Tibial artery (tissue), 4 donors: ENCODE measurements at regions not wholly inside any gene's neighbourhood (a gene's known extent, or its start where the extent isn't known, plus 50 kb on each side); places are given as distances from the start of the nearest gene placed in this dataset.

Experiments used
- DNase-seq, 2 donors: peaks; one replicate each; pipeline ENCODE4 v3.0.0-alpha.2; 2019
- H3K27ac ChIP-seq, 2 donors: fragments of 200-600 bp; sonication (generic) in 1 of 2; 1 replicate in 1 of 2; 2 replicates in 1 of 2; pipeline ENCODE4 v1.5.1; 2018 to 2019; ENCODE audit warnings: mild to moderate bottlenecking in 1 of 2
- H3K27me3 ChIP-seq, 2 donors: fragments of 200-600 bp; sonication (generic) in 1 of 2; one replicate each; pipeline versions ENCODE4 v1.5.1 to v1.6.0; 2016 to 2019
- H3K36me3 ChIP-seq, 3 donors: fragments of 200-600 bp; sonication (generic) in 2 of 3; one replicate each; pipeline ENCODE4 v1.5.1; 2016 to 2019; ENCODE audit warnings: mild to moderate bottlenecking in 2 of 3
- H3K4me1 ChIP-seq, 4 donors: fragments of 200-600 bp; sonication (generic) in 2 of 4; 1 replicate in 3 of 4; 2 replicates in 1 of 4; pipeline ENCODE4 v1.5.1; 2016 to 2019
- H3K4me3 ChIP-seq, 2 donors: fragments of 200-600 bp; sonication (generic) in 1 of 2; 1 replicate in 1 of 2; 2 replicates in 1 of 2; pipeline ENCODE4 v1.5.1; 2018 to 2019; ENCODE audit warnings: mild to moderate bottlenecking in 2 of 2
- H3K9me3 ChIP-seq, 3 donors: fragments of 200-600 bp; sonication (generic) in 1 of 3; one replicate each; pipeline ENCODE4 v1.5.1; 2016 to 2019
- intact Hi-C: fragments of 100-400 bp; cut with DNase I; formaldehyde crosslinking; loops from one replicate; pipeline ENCODE4 v1.15.0; 2023; ENCODE audit warnings: low total_unique reads
- TF ChIP-seq, protein P1 (sequence below), 2 experiments: fragments of 200-600 bp in 1 of 2; fragments of 450-650 bp in 1 of 2; IDR thresholded peaks; one replicate each; pipeline ENCODE4 v1.5.1; 2017 to 2019; ENCODE audit warnings: antibody characterized with exemption in 2 of 2, mild to moderate bottlenecking in 1 of 2, moderate library complexity in 1 of 2

DNA sequence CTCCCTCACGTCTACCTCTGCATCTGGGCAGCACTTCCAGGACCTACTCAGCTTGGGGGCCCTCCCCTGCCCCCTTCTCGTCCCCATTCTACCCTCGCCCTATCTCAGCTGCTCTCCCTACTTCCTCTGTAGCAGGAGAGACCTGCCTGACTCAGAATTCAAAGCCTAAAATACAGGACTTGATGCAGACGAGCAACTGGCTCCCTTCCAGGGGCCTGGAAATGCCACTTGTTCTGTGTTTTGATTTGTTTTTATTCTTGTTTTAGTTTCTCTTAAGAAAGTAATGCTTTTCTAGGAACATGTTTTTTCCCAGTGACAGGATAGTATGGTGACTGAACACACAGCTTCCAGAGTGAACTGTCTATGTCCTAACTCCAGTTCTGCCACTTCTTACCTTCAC, 320.4 kb upstream of the CDH4 start:
- DNase-seq = no peak
- Histone ChIP-seq H3K27me3 (no peaks in the 10 kb centered on the region), H3K9me3 (no peaks in the 10 kb centered on the region), H3K36me3 (no peaks in the 10 kb centered on the region), H3K27ac (no peak overlapping the region), H3K4me3 (no peak overlapping the region), H3K4me1 (no peaks in the 10 kb centered on the region)
- TF ChIP-seq, protein P1, sequence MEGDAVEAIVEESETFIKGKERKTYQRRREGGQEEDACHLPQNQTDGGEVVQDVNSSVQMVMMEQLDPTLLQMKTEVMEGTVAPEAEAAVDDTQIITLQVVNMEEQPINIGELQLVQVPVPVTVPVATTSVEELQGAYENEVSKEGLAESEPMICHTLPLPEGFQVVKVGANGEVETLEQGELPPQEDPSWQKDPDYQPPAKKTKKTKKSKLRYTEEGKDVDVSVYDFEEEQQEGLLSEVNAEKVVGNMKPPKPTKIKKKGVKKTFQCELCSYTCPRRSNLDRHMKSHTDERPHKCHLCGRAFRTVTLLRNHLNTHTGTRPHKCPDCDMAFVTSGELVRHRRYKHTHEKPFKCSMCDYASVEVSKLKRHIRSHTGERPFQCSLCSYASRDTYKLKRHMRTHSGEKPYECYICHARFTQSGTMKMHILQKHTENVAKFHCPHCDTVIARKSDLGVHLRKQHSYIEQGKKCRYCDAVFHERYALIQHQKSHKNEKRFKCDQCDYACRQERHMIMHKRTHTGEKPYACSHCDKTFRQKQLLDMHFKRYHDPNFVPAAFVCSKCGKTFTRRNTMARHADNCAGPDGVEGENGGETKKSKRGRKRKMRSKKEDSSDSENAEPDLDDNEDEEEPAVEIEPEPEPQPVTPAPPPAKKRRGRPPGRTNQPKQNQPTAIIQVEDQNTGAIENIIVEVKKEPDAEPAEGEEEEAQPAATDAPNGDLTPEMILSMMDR (IDR thresholded peaks at IDR 0.05) = no peak
- intact Hi-C loops = no loop called here

DNA sequence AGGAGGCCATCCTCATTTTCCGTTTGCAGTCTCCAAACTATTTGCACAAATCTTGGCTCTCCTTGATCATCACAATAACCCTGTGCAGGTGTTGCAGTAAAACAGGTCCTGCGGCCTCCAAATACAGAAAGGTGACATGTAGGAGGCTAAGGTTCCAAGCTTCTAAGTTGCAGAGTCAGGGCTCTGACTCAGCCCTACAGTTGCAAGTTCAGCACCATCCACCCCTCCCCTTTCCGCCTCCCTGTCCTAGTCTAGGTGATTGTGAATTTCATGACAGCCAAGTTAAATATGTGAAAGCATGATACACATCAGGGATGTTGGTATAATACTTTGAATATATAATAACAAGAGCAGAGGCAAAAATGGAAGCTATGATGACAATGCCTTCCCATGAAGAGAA, 317.3 kb upstream of the CDH4 start:
- H3K27me3 ChIP-seq = no peaks in the 10 kb centered on the region
- TF ChIP-seq, protein P1 (IDR thresholded peaks at IDR 0.05) = no peak
- H3K36me3 ChIP-seq = no peaks in the 10 kb centered on the region
- DNase-seq = no peak
- H3K4me3 ChIP-seq = no peak overlapping the region
- H3K27ac ChIP-seq = no peak overlapping the region
- H3K4me1 ChIP-seq = no peaks in the 10 kb centered on the region
- intact Hi-C loops = no loop called here
- no peaks in the 10 kb centered on the region for H3K9me3 ChIP-seq

DNA sequence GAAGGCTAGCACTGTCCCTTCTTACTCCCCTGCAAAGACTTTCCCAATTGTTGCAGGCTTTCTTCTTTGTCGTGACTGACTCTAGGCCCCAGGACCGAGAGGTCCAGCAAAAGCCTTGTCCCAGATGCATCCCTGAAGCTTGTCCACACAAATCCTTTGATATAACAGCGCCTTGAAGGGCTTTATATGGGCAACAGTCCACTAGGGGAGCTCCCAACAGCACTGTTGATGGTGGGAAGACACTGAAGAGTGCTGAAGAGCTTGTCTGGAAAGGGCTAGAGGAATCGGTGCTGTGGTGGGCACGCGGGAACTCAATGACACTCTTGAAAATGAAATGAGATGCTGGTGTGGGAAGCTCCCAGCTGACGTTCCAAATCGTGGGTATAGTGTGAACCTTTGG, 316.1 kb upstream of the CDH4 start:
- H3K4me3 ChIP-seq = no peak overlapping the region
- no peaks in the 10 kb centered on the region for H3K27me3 ChIP-seq
- no peak overlapping the region for H3K27ac ChIP-seq
- H3K9me3 ChIP-seq = no peaks in the 10 kb centered on the region
- DNase-seq = no peak
- H3K4me1 ChIP-seq = no peaks in the 10 kb centered on the region
- TF ChIP-seq, protein P1 (IDR thresholded peaks at IDR 0.05) = no peak
- H3K36me3 ChIP-seq = no peaks in the 10 kb centered on the region
- intact Hi-C loops = no loop called here

DNA sequence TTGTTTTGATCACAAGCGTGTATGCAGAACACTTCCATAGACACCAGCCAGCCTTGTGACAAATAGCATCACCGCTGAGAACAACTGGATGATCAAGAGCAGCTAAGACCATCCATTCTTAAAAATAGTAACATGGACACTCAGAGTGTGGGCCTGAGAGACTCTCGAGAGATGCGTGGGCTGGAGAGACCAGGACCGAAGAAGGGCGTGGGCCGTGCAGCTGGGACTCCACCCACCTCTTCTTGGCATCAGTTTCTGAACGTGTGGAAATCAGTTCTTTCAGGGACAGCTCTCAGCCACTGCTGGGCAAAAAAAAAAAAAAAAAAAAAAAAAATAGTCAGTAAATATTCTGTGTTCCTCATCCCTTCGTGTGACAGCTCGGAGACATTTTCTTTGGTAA, 314.5 kb upstream of the CDH4 start:
- intact Hi-C loops = no loop called here
- no peak overlapping the region for H3K27ac ChIP-seq
- no peaks in the 10 kb centered on the region for H3K36me3 ChIP-seq
- no peaks in the 10 kb centered on the region for H3K9me3 ChIP-seq
- H3K4me3 ChIP-seq = no peak overlapping the region
- H3K27me3 ChIP-seq = no peaks in the 10 kb centered on the region
- TF ChIP-seq, protein P1 (IDR thresholded peaks at IDR 0.05) = no peak
- no peak for DNase-seq
- no peaks in the 10 kb centered on the region for H3K4me1 ChIP-seq

DNA sequence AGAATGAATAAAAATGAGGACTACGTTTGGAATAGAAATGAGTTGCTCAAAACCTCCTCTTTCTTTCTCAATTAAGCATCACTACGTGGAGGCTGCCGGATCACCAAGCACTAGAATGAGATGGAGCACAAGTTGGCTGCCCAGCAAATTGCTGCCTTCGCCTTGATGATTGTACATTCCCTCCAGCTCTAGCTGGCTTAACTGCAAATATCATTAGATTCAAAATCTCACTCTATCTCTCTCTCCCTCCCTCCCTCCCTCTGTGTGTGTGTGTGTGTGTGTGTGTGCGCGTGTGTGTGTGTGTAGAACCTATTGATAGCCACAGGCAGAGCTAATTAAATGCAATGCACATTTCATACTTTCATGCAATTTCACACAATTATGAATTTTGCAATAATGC, 310.7 kb upstream of the CDH4 start:
- intact Hi-C loops = no loop called here
- TF ChIP-seq, protein P1 (IDR thresholded peaks at IDR 0.05) = no peak
- no peaks in the 10 kb centered on the region for H3K36me3 ChIP-seq
- H3K4me1 ChIP-seq = no peaks in the 10 kb centered on the region
- H3K4me3 ChIP-seq = no peak overlapping the region
- H3K9me3 ChIP-seq = no peaks in the 10 kb centered on the region
- H3K27ac ChIP-seq = no peak overlapping the region
- H3K27me3 ChIP-seq = no peaks in the 10 kb centered on the region
- DNase-seq = no peak

DNA sequence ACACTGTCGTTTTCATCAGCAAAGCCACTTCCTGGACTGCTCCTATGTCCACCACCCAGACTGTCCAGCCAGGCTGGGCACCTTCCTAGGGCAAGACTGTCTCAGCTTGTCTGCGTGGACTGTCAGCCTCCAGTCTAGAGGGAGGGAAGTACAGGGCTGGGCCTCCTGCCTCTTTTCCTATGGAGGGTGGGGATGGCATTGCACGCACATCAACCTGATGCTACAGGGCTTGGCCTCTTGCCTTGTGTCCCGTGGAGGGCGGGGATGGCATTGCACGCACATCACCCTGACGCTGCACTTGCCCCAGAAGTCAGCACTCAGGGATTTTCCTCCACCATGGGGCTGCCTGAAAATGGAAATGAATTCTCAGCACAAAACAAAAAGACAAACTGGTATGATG, 304.2 kb upstream of the CDH4 start:
- TF ChIP-seq, protein P1 (IDR thresholded peaks at IDR 0.05) = no peak
- intact Hi-C loops = no loop called here
- Histone ChIP-seq H3K4me3 (no peak overlapping the region), H3K36me3 (no peaks in the 10 kb centered on the region), H3K4me1 (no peaks in the 10 kb centered on the region), H3K27me3 (no peaks in the 10 kb centered on the region), H3K27ac (no peak overlapping the region), H3K9me3 (no peaks in the 10 kb centered on the region)
- DNase-seq = no peak
